Gastrocnemius medialis (tissue), 4 donors: ENCODE measurements at regions not wholly inside any gene's neighbourhood (a gene's known extent, or its start where the extent isn't known, plus 50 kb on each side); places are given as distances from the start of the nearest gene placed in this dataset.

Experiments
- CTCF ChIP-seq, 5 experiments: fragments of 450-650 bp in 3 of 5; fragments of 200-600 bp in 2 of 5; sonication (generic) in 2 of 5; IDR thresholded peaks in 4 of 5; conservative IDR thresholded peaks in 1 of 5; 1 replicate in 4 of 5; 2 replicates in 1 of 5; pipeline ENCODE4 v1.5.1; 2016 to 2019; ENCODE audit warnings: antibody characterized with exemption in 5 of 5, mild to moderate bottlenecking in 3 of 5, moderate library complexity in 3 of 5
- POLR2A ChIP-seq, 2 donors: fragments of 450-650 bp; IDR thresholded peaks; one replicate each; pipeline ENCODE4 v1.6.1; 2017; ENCODE audit warnings: antibody characterized with exemption in 2 of 2, mild to moderate bottlenecking in 2 of 2, moderate library complexity in 2 of 2

GRCh38 chr14:85959063-85959462, 429.1 kb downstream of the FLRT2 start:
- TF ChIP-seq CTCF (IDR thresholded peaks at IDR 0.05 in 4 of 5, conservative IDR thresholded peaks at IDR 0.05 in 1 of 5) (no peak), POLR2A (IDR thresholded peaks at IDR 0.05) (no peak)
